PFSK-1 (cell line): ENCODE measurements at regions not wholly inside any gene's neighbourhood (a gene's known extent, or its start where the extent isn't known, plus 50 kb on each side); places are given as distances from the start of the nearest gene placed in this dataset.

ENCODE experiments used
- POLR2AphosphoS5 ChIP-seq: IDR thresholded peaks from 2 replicates; pipeline ENCODE4 v1.6.1; 2012; ENCODE audit warnings: low read depth, mild to moderate bottlenecking, control low read depth, low read length, moderate library complexity
- TAF1 ChIP-seq: IDR thresholded peaks from 2 replicates; pipeline ENCODE4 v1.6.1; 2012; ENCODE audit warnings: low read length, control low read depth, borderline replicate concordance; ENCODE audit not compliant: insufficient read depth
- TF ChIP-seq, protein P1 (sequence below), 2 experiments: IDR thresholded peaks; 2 replicates each; pipeline versions ENCODE4 v1.6.1 to v1.8.0; 2011 to 2012; ENCODE audit warnings: low read depth in 2 of 2, low read length in 2 of 2, control low read depth in 1 of 2, inconsistent platforms in 1 of 2, mild to moderate bottlenecking in 1 of 2, moderate library complexity in 1 of 2; ENCODE audit not compliant: insufficient read depth in 1 of 2

DNA sequence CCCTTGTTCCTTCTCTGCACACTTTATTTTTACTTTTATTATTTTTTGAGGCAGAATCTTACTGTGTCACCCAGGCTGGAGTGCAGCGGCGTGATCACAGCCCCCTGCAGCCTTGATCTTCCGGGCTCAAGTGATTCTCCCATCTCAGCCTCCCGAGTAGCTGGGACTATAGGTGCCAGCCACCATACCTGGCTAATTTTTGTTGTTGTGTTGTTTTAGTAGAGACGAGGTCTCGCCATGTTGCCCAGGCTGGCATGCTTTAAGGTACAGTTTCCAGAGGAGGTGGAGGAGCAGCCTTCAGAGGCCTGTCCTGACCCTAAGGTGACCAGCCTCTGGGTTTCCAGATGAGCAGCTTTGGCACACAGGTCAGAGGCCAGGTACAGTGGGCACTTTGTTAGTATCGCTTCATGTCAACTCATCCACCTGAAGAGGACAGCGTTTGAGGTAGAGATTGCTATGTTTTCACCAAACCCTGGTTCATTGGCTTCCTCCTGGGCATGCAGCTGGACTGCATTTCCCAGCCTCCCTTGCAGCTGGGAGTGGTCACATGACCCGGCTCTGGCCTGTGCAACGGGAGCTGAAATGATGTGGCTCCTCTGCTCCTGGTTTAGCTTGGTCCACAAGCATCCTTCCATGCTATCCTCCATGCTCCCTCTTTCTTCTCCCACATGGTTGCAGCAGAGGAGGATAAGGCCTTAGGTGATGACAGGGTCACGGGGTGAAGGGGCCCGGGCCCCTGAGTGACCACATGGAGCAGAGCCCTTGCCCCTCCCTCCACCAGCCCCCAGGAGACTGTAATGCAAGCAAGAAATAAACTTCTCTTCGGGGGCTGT, 139.3 kb upstream of the IER5L start:
- TF ChIP-seq, protein P1, sequence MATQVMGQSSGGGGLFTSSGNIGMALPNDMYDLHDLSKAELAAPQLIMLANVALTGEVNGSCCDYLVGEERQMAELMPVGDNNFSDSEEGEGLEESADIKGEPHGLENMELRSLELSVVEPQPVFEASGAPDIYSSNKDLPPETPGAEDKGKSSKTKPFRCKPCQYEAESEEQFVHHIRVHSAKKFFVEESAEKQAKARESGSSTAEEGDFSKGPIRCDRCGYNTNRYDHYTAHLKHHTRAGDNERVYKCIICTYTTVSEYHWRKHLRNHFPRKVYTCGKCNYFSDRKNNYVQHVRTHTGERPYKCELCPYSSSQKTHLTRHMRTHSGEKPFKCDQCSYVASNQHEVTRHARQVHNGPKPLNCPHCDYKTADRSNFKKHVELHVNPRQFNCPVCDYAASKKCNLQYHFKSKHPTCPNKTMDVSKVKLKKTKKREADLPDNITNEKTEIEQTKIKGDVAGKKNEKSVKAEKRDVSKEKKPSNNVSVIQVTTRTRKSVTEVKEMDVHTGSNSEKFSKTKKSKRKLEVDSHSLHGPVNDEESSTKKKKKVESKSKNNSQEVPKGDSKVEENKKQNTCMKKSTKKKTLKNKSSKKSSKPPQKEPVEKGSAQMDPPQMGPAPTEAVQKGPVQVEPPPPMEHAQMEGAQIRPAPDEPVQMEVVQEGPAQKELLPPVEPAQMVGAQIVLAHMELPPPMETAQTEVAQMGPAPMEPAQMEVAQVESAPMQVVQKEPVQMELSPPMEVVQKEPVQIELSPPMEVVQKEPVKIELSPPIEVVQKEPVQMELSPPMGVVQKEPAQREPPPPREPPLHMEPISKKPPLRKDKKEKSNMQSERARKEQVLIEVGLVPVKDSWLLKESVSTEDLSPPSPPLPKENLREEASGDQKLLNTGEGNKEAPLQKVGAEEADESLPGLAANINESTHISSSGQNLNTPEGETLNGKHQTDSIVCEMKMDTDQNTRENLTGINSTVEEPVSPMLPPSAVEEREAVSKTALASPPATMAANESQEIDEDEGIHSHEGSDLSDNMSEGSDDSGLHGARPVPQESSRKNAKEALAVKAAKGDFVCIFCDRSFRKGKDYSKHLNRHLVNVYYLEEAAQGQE (IDR thresholded peaks at IDR 0.05; ENCODE audit: insufficient read depth in 1 of 2, low read depth in 2 of 2, low read length in 2 of 2) = no peak
- no peak for TF ChIP-seq TAF1
- no peak for TF ChIP-seq POLR2AphosphoS5
